ENCODE measurements at regions not wholly inside any gene's neighbourhood (a gene's known extent, or its start where the extent isn't known, plus 50 kb on each side); places are given as distances from the start of the nearest gene placed in this dataset.

DNA sequence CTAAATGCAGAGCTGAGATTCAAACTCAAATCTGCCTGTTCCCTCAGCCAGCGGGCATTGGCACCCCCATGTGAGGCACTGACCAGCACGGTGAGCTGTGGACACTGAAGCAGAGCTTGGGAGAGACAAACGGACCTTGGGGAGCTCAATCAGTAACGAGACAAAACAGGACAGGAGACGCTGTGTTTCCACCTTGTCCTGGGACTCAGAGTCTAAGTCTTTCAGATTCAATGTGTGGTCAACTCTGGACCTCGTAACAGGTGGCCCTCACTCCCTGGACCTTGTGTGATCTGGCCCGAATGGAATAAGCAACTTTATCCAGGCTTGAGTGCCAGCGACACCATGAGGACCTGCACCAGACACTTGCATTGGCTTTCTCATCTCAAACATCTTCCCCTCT lies 232.5 kb downstream of the UACA start:
- DNase-seq (ENCODE audit: low read depth), result no peak
- no peak overlapping the region for H3K4me3 ChIP-seq (ENCODE audit: low read length)
- TF ChIP-seq, protein P1, sequence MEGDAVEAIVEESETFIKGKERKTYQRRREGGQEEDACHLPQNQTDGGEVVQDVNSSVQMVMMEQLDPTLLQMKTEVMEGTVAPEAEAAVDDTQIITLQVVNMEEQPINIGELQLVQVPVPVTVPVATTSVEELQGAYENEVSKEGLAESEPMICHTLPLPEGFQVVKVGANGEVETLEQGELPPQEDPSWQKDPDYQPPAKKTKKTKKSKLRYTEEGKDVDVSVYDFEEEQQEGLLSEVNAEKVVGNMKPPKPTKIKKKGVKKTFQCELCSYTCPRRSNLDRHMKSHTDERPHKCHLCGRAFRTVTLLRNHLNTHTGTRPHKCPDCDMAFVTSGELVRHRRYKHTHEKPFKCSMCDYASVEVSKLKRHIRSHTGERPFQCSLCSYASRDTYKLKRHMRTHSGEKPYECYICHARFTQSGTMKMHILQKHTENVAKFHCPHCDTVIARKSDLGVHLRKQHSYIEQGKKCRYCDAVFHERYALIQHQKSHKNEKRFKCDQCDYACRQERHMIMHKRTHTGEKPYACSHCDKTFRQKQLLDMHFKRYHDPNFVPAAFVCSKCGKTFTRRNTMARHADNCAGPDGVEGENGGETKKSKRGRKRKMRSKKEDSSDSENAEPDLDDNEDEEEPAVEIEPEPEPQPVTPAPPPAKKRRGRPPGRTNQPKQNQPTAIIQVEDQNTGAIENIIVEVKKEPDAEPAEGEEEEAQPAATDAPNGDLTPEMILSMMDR (conservative IDR thresholded peaks at IDR 0.05; ENCODE audit: low read depth, low read length), result no peak

DNA sequence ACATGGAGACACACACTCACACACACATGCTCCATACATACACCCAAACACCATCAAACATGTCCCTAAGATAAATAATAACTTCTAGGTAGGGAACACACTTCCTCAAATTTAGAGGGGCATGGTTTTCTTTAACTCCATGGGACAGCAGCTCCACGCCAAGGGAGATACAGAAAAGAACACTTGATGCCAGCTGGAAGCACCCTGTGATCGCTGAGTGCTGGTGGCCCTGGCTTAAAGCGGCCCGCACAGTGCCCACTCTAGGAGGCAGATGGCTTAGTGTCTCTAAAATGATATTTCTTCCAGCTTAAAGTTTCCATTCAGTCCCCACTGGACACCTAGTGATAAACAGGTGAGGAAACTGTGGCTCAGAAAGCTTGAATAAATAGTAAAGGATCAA lies 232.9 kb downstream of the UACA start:
- DNase-seq (ENCODE audit: low read depth), result no peak
- TF ChIP-seq, protein P1 (conservative IDR thresholded peaks at IDR 0.05; ENCODE audit: low read depth, low read length), result no peak
- H3K4me3 ChIP-seq (ENCODE audit: low read length), result no peak overlapping the region

DNA sequence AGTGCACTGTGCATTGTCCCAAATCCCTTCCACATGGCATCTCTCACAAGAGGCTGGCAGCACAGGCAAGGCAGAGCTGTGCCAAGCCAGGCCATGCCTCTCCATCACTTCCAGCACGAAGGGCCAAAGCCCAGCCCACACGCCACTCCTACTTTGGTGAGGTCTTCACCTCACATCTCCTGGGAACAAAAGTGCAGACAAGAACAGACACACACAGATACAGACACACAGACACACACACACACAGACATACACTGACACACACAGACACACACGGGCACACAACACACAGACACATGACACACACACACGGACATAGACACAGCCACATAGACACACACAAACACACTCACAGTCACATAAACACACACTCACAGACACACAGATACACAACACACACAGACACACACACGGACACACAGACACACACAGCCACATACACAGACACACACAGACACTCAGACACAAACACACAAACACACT lies 233.3 kb downstream of the UACA start:
- no peak overlapping the region for H3K4me3 ChIP-seq (ENCODE audit: low read length)
- no peak for DNase-seq (ENCODE audit: low read depth)
- TF ChIP-seq, protein P1 (conservative IDR thresholded peaks at IDR 0.05; ENCODE audit: low read depth, low read length), result no peak

DNA sequence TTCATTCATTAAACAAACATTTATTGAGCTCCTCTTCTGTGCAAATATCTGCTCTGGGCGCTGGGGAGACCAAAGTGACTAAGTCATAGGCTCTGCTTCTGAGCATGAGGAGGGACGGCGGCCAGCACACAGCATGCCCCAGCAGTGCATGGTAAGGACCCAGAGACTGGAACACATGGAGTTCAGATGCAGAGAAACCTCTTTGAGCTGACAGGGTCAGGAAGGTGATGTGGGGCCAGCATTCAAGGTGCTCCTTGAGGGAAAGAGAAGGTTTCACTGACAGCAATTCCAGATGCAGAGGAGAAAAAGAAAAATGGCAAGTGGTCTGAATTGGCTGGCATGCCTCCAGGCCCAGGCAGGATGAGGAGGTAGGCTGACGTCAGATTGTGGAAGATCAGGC lies 234.5 kb downstream of the UACA start:
- TF ChIP-seq, protein P1 (conservative IDR thresholded peaks at IDR 0.05; ENCODE audit: low read depth, low read length), result no peak
- H3K4me3 ChIP-seq (ENCODE audit: low read length), result no peak overlapping the region
- no peak for DNase-seq (ENCODE audit: low read depth)

GRCh38 chr15:70528270-70528706 lies 235.1 kb downstream of the UACA start:
- no peak for DNase-seq (ENCODE audit: low read depth)
- TF ChIP-seq, protein P1 (conservative IDR thresholded peaks at IDR 0.05; ENCODE audit: low read depth, low read length), result no peak
- H3K4me3 ChIP-seq (ENCODE audit: low read length), result no peak overlapping the region

- H3K4me3 ChIP-seq (ENCODE audit: low read length), result no peak overlapping the region
- TF ChIP-seq, protein P1 (conservative IDR thresholded peaks at IDR 0.05; ENCODE audit: low read depth, low read length), result no peak
- DNase-seq (ENCODE audit: low read depth), result no peak
Observed at GRCh38 chr15:70526974-70527325, 236.4 kb downstream of the UACA start.

DNA sequence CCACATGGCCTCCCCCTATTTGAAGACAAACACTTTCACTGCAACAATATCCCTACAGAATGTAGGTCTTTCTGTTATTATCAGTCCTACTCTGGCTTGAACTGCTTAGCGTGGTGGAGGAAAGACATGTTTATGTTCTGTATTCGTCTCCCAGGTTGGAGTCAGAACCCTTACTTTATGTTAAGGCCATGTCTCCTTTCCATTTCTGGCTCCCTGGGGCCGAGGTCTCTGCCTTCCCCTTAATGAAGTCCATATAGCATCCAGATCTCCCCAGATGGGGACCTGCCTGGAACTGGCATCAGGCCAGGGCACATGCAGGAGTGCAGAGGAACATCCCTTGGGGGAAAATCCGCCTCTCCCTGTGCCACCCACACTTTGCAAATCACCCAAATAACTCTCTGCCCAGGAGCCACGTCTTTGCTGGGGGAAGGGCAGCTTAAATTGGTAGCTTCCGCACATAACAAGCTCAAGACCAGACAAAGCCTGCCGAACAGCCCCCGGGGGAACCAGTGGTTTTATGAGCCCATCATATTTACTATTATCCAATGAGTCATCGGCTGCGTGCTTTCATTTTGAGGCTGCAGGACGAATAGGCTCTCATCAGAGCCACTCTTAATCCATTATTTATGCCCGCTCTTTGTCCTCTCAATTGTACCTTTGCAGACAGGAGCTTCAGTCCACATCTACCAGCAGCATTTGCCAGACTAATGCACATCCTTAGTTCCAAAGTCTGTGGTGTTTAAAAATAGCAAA lies 237.0 kb downstream of the UACA start:
- H3K4me3 ChIP-seq (ENCODE audit: low read length), result no peak overlapping the region
- TF ChIP-seq, protein P1 (conservative IDR thresholded peaks at IDR 0.05; ENCODE audit: low read depth, low read length), result no peak
- DNase-seq (ENCODE audit: low read depth), result no peak
